Right lobe of liver (tissue), 6 donors: ENCODE measurements at regions not wholly inside any gene's neighbourhood (a gene's known extent, or its start where the extent isn't known, plus 50 kb on each side); places are given as distances from the start of the nearest gene placed in this dataset.
"Not testable (repeated sequence)": the region's sequence is repeated elsewhere in the genome, so short reads cannot be mapped to it uniquely, and the experiment has no call there.

ENCODE experiments used
- ATAC-seq, 4 donors: fragments of 200-7000 bp; cut with Tn5 transposase; one replicate each; pipeline ENCODE4 v1.9.1; 2020; ENCODE audit warnings: mild to moderate bottlenecking in 4 of 4, moderate library complexity in 4 of 4
- DNase-seq, 3 donors: peaks; one replicate each; pipeline ENCODE4 v3.0.0-alpha.2; 2020
- H3K27ac ChIP-seq, 3 donors: fragments of 200-600 bp; one replicate each; pipeline ENCODE4 v1.8.0; 2022
- H3K27me3 ChIP-seq, 2 donors: fragments of 200-600 bp; one replicate each; pipeline ENCODE4 v1.8.0; 2022
- H3K36me3 ChIP-seq, 4 donors: fragments of 200-600 bp; sonication (generic) in 1 of 4; one replicate each; pipeline versions ENCODE4 v1.5.1 to v1.8.0; 2017 to 2022; ENCODE audit warnings: control low read depth in 1 of 4
- H3K4me1 ChIP-seq, 4 donors: fragments of 200-600 bp; sonication (generic) in 1 of 4; one replicate each; pipeline versions ENCODE4 v1.5.1 to v1.8.0; 2017 to 2022; ENCODE audit warnings: control low read depth in 1 of 4
- H3K4me3 ChIP-seq, 3 donors: fragments of 200-600 bp; one replicate each; pipeline ENCODE4 v1.8.0; 2022
- H3K9me3 ChIP-seq, 4 donors: fragments of 200-600 bp; sonication (generic) in 1 of 4; one replicate each; pipeline versions ENCODE4 v1.5.1 to v1.8.0; 2017 to 2022; ENCODE audit warnings: control low read depth in 1 of 4
- CTCF ChIP-seq, 4 donors: fragments of 200-600 bp in 3 of 4; fragments of 450-650 bp in 1 of 4; IDR thresholded peaks; one replicate each; pipeline versions ENCODE4 v1.5.1 to v1.8.0; 2016 to 2022; ENCODE audit warnings: antibody characterized with exemption in 4 of 4, mild to moderate bottlenecking in 2 of 4
- POLR2A ChIP-seq: fragments of 450-650 bp; IDR thresholded peaks from one replicate; pipeline ENCODE4 v1.6.1; 2017; ENCODE audit warnings: antibody characterized with exemption, mild to moderate bottlenecking
- WGBS: methylation state at CpG from one replicate; pipeline ENCODE4 v1.1.6; 2018; ENCODE audit warnings: low coverage, low lambda C conversion rate; ENCODE audit not compliant: insufficient coverage; ENCODE audit errors: missing lambda C conversion rate; 5-methylcytosine and 5-hydroxymethylcytosine counted together
- intact Hi-C, 2 donors: fragments of 100-400 bp; cut with DNase I; formaldehyde crosslinking; loops; one replicate each; pipeline versions ENCODE4 v1.11.2 to v1.14.1; 2022
- donor health status: DM: no; HTN: yes; CAD: no.
- donor health status: DM: no; HTN: no; CAD: no.
- donor health status: DM: no; HTN: no; CAD: no.
- donor health status: DM: no; HTN: yes; CAD: no.
- donor health status: DM: no; HTN: yes; CAD: no.

DNA sequence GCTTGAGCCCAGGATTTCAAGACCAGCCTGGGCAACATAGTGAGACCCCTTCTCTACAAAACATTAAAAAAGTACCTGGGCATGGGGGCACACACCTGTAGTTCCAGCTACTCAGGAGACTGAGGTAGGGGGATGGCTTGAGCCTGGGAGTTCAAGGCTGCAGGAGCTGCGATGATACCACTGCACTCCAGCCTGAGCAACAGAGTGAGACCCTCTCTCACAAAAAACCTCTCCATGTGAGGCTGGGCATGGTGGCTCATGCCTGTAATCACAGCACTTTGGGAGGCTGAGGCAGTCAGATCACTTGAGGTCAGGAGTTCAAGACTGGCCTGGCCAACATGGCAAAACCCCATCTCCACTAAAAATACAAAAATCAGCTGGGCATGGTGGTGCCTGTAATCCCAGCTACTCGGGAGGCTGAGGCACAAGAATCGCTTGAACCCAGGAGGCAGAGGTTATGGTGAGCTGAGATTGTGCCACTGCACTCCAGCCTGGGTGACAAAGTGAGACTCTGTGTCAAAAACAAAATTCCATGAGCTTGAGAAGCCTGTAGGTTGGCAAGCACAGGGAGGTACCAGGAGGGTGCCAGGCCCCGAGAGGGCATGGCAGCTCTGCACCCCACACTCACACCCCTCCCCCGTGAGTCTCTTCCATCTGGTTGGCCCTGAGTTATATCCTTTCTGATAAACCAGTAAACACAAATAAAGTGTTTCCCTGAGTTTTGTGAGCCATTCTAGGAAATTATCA, 88.8 kb downstream of the KCNJ18 start:
- not testable (repeated sequence) for H3K9me3 ChIP-seq
- ATAC-seq = peak in 1 of 4 donors; percentile 20
- 28% methylated on average over 4 of the region's 5 CpGs for WGBS

DNA sequence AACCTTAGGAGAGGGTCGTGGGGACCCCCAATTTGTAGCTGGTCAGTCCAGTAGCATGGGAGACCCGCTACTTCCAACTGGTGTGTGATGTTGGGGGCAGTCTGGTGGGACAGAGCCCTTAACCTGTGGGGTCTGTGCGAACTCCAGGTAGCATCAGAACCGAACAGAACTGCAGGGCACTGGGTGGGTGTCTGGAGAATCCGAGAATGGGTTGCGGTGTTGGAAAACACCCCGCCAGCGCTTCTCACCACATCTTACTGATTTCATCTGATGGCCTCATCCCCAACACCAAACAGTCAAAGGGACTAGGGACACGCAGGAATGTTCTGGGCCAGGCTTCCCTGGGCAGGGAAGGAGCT, 89.3 kb downstream of the KCNJ18 start:
- DNase-seq, H3K9me3 ChIP-seq, H3K27ac ChIP-seq, H3K27me3 ChIP-seq, H3K36me3 ChIP-seq, H3K4me1 ChIP-seq, H3K4me3 ChIP-seq, intact Hi-C loops: not testable (repeated sequence)
- WGBS = 47% methylated on average over 8 of the region's 9 CpGs
- ATAC-seq = peak in 2 of 4 donors; percentile 20 to 48

More for the DNA sequence above, 88.8 kb downstream of the KCNJ18 start:
- DNase-seq, H3K27me3 ChIP-seq, H3K36me3 ChIP-seq, H3K4me3 ChIP-seq, H3K4me1 ChIP-seq, H3K27ac ChIP-seq, intact Hi-C loops: not testable (repeated sequence)

DNA sequence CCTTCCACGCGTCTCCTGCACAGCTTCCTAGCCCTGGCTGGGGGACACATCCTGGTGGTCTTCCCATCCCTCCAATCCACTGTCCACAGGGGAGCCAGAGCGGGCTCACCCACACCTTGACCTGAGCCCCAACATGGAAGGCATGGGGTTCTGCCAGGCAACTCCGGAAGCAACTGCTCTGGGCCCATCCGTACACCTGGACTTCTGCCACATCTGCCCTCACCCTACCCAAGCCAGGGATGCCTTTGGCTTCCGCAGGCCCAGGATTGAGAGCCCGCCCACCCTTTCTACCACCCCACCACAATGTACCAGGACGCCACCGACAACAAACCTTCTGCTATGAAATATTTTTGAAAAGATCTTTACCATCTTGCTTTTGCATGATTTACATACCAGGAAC, 89.8 kb downstream of the KCNJ18 start:
- H3K36me3 ChIP-seq, H3K4me3 ChIP-seq, H3K27me3 ChIP-seq, DNase-seq, H3K4me1 ChIP-seq, H3K9me3 ChIP-seq, intact Hi-C loops, H3K27ac ChIP-seq: not testable (repeated sequence)
- peak in 2 of 4 donors; percentile 14 to 37 for ATAC-seq
- WGBS = no CpG with 5 or more reads among the region's 9 CpGs

DNA sequence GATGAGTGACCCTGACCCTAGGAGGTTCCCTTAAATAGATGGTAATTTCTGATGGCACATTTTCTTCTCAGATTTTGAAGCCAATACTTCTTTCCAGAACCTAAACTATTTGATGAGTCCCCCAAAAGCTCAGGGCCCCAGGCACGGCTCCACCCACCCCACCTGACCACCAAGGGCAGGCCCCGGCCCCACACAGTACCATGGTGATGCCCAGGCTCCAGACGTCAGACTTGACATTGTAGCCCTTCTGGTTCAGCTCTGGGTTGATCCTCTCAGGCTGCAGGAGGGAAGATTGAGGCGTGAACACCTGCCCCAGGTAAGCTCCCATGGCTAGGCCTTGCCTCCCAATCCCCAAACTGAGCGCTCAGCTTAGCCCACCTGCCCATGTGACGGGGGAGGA, 90.3 kb downstream of the KCNJ18 start:
- H3K4me3 ChIP-seq, H3K27ac ChIP-seq, DNase-seq, intact Hi-C loops, H3K36me3 ChIP-seq, H3K4me1 ChIP-seq, ATAC-seq, H3K9me3 ChIP-seq, H3K27me3 ChIP-seq: not testable (repeated sequence)
- 43% methylated on average over 3 of the region's 6 CpGs for WGBS

DNA sequence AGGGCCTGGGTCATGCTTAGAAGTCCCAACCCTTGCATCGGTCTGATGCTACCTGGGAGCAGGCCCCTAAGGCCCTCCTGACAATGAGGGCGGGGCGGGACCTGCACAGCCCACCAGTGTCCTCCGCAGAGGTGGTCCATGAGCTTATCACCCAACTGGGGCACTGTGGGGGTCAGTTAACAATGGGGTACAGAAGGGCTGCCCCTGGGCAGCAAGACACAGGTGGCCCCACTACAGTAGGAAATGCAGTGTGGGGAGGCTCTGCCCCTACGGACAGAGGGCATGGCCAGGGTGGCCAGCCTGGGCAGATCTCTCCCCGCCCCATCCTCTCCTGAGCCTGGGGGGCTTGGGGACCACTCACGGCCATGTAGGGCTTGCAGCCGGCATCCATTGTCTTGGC, 90.7 kb downstream of the KCNJ18 start:
- DNase-seq, H3K9me3 ChIP-seq, H3K27me3 ChIP-seq, H3K36me3 ChIP-seq, H3K4me3 ChIP-seq, intact Hi-C loops, H3K27ac ChIP-seq, H3K4me1 ChIP-seq: not testable (repeated sequence)
- ATAC-seq = peak in 1 of 4 donors; percentile 53
- WGBS = no CpG with 5 or more reads among the region's 8 CpGs

DNA sequence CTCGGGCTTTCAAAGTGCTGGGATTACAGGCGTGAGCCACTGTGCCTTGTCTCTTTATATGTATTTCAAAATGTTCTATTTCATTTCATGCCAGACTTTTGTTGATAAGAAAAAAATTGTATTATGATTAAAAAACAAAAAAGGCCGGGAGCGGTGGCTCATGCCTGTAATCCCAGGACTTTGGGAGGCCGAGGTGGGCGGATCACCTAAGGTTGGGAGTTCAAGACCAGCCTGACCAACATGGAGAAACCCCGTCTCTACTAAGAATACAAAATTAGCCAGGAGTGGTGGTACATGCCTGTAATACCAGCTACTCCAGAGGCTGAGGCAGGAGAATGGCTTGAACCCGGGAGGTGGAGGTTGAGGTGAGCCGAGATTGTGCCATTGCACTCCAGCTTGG, 121.9 kb downstream of the KCNJ18 start:
- ATAC-seq, H3K27me3 ChIP-seq, intact Hi-C loops, DNase-seq, H3K4me3 ChIP-seq, H3K9me3 ChIP-seq, H3K27ac ChIP-seq, H3K4me1 ChIP-seq, H3K36me3 ChIP-seq: not testable (repeated sequence)
- WGBS = 67% methylated on average over 9 of the region's 9 CpGs

DNA sequence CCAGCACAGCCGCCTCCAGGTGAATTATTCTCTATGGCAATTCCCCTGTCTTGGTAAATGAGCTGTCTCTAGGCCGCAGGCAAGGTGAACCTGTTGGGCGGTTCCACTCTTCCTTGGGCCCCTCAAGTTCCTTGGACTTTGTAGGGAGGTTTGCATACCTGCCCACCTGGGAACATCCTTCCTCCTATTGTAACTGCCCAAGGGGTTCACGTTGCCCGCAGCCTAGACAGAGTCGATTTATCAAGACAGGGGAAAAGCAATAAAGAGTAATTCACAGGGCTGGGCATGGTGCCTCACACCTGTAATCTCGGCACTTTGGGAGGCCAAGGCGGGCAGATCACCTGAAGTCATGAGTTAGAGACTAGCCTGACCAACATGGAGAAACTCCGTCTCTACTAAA, 122.5 kb downstream of the KCNJ18 start:
- TF ChIP-seq CTCF (IDR thresholded peaks at IDR 0.05) (no peak), POLR2A (no peak)
- 67% methylated on average over 9 of the region's 9 CpGs for WGBS
- H3K9me3 ChIP-seq = peaks cover 0 to 3% (median 0%) of the 10 kb centered on the region in 4 donors
- DNase-seq (no peak), ATAC-seq (peak in 1 of 4 donors; percentile 45)
- peaks cover 0 to 3% of the 10 kb centered on the region in 2 donors for H3K27me3 ChIP-seq
- H3K27ac ChIP-seq = no peak overlapping the region
- H3K36me3 ChIP-seq = no peaks in the 10 kb centered on the region
- H3K4me3 ChIP-seq = no peak overlapping the region
- no peaks in the 10 kb centered on the region for H3K4me1 ChIP-seq
- intact Hi-C loops = no loop called here
